H1 (cell line): ENCODE measurements at regions not wholly inside any gene's neighbourhood (a gene's known extent, or its start where the extent isn't known, plus 50 kb on each side); places are given as distances from the start of the nearest gene placed in this dataset.

ENCODE experiments used
- BCL11A ChIP-seq, 2 experiments: IDR thresholded peaks; one replicate each; pipeline ENCODE4 v1.6.1; 2011; ENCODE audit warnings: low read depth in 2 of 2, low read length in 2 of 2, mild to moderate bottlenecking in 2 of 2
- CBX8 ChIP-seq: fragments of 300-800, 300-1000 bp; sonication (generic); IDR thresholded peaks from 2 replicates; pipeline ENCODE4 v1.7.1; 2016; ENCODE audit warnings: low read depth, low read length, borderline replicate concordance
- EGR1 ChIP-seq: IDR thresholded peaks from 2 replicates; pipeline ENCODE4 v1.6.1; 2011; ENCODE audit warnings: low read depth, low read length, borderline replicate concordance
- MAFK ChIP-seq: IDR thresholded peaks from 2 replicates; pipeline ENCODE4 v1.6.1; 2012; ENCODE audit warnings: low read depth, mild to moderate bottlenecking, improper control_type of control experiment, low read length
- PHF8 ChIP-seq: fragments of 200-600 bp; sonication (generic); conservative IDR thresholded peaks from 2 replicates; pipeline ENCODE4 v1.7.1; 2012; ENCODE audit warnings: low read depth, mild to moderate bottlenecking, inconsistent platforms, low read length, moderate library complexity
- SIX5 ChIP-seq: IDR thresholded peaks from 2 replicates; pipeline ENCODE4 v1.6.1; 2011; ENCODE audit warnings: mild to moderate bottlenecking, low read depth, low read length
- YY1 ChIP-seq: IDR thresholded peaks from 2 replicates; pipeline ENCODE4 v1.6.1; 2011; ENCODE audit warnings: low read depth, mild to moderate bottlenecking, low read length

GRCh38 chr16:86740298-86740697, 161.9 kb downstream of the FOXL1 start (continued):
- TF ChIP-seq YY1 (no peak), MAFK (no peak), BCL11A (IDR thresholded peaks at IDR 0.05; ENCODE audit: low read depth in 2 of 2, low read length in 2 of 2) (no peak), PHF8 (no peak), SIX5 (no peak), EGR1 (no peak), CBX8 (no peak)
